ENCODE measurements at regions not wholly inside any gene's neighbourhood (a gene's known extent, or its start where the extent isn't known, plus 50 kb on each side); places are given as distances from the start of the nearest gene placed in this dataset.

DNA sequence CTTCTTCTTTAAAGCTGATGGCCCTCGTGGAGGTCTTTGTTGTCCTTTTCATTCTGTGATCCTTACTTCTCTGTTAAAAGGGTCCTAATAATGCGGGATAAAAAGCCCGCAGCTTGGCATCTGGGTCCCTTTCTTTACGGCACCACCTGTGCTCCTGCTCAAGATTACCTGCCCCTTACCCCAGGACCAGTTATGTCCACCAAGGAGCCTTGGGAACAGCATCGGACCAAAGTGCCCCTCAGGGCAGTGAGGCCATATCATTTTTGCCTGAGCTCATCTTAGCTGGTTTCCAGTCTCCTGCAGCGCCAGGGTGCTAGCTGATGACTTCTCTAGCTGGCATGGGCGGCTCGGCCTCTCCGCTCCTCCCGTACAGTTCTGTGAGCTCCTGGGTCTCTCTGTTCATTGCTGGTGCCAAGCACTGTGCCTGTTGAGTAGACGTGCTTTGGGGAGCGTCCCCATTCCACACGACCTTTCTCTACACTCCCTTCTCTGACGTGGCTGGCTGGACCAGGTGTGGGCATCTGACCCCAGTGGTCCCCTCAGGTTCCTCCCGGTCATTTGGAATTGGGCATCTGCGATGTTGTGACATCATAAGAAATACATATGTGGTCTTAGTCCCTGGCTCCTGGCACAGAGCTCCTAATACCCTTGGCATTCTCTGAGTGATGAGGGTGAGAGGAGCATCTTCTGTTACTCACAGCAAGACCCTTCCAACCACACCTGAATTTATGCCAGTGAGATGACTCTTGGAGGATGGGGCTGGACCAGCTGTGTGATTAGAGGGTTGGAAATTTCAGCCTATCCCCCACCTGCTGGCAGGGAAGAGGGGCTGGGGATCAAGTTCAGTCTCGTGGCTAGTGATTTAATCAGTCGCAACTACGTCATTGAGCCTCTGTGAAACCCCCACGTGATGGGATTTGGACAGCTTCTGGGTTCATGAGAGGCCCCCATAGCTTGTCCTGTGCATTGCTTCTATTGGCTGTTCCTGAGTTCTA is 134.2 kb upstream of the HS6ST1 start:
- in situ Hi-C loops (cut with MboI) (no loop called here), intact Hi-C loops (cut with micrococcal nuclease) (no loop called here)
- Histone ChIP-seq H2AFZ (ENCODE audit: low read depth, low read length) (no peak overlapping the region), H3K9me3 (replicated peaks; ENCODE audit: control insufficient read depth, insufficient read depth, low read depth, low read length) (no peaks in the 10 kb centered on the region), H3K36me3 (ENCODE audit: control insufficient read depth, insufficient read depth, low read length) (no peaks in the 10 kb centered on the region), H3K79me2 (ENCODE audit: control insufficient read depth, insufficient read depth, low read length) (no peaks in the 10 kb centered on the region), H3K4me3 (no peak overlapping the region), H3K9ac (ENCODE audit: insufficient read depth in 1 of 2, low read depth in 2 of 2, low read length in 2 of 2) (no peak overlapping the region), H3K27me3 (ENCODE audit: control insufficient read depth in 2 of 2, insufficient read depth in 2 of 2, low read length in 2 of 2) (peaks cover 0 to 37% of the 10 kb centered on the region in 2 experiments; a peak in 2 of 5 replicates), H3K9me1 (ENCODE audit: control insufficient read depth, insufficient read depth, low read length) (no peaks in the 10 kb centered on the region), H3K27ac (ENCODE audit: extremely low read depth, low read depth, low read length) (no peak overlapping the region), H3K4me2 (ENCODE audit: insufficient read depth, low read length) (no peak overlapping the region), H4K20me1 (replicated peaks; ENCODE audit: control insufficient read depth, insufficient read depth, low read length) (no peaks in the 10 kb centered on the region), H3K4me1 (replicated peaks in 1 of 2; ENCODE audit: control insufficient read depth in 2 of 2, insufficient read depth in 2 of 2, low read length in 2 of 2) (no peaks in the 10 kb centered on the region)
- BruUV-seq (replicated peaks) = no TSS peak
- DNase-seq (ENCODE audit: extremely low read depth in 1 of 4, low spot score in 3 of 4) = no peak
- TF ChIP-seq TEAD2 (tag; IDR thresholded peaks at IDR 0.05) = no peak
- TF ChIP-seq HMG20B (CRISPR knock-in tag; IDR thresholded peaks at IDR 0.05) = no peak
- TF ChIP-seq ZNF583 (CRISPR knock-in tag; IDR thresholded peaks at IDR 0.05) = no peak
- TF ChIP-seq EP300 (IDR thresholded peaks at IDR 0.05; ENCODE audit: low read length) = no peak
- TF ChIP-seq, protein P1, sequence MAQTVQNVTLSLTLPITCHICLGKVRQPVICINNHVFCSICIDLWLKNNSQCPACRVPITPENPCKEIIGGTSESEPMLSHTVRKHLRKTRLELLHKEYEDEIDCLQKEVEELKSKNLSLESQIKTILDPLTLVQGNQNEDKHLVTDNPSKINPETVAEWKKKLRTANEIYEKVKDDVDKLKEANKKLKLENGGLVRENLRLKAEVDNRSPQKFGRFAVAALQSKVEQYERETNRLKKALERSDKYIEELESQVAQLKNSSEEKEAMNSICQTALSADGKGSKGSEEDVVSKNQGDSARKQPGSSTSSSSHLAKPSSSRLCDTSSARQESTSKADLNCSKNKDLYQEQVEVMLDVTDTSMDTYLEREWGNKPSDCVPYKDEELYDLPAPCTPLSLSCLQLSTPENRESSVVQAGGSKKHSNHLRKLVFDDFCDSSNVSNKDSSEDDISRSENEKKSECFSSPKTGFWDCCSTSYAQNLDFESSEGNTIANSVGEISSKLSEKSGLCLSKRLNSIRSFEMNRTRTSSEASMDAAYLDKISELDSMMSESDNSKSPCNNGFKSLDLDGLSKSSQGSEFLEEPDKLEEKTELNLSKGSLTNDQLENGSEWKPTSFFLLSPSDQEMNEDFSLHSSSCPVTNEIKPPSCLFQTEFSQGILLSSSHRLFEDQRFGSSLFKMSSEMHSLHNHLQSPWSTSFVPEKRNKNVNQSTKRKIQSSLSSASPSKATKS (CRISPR knock-in tag; IDR thresholded peaks at IDR 0.05) = no peak
- TF ChIP-seq BRF1 (IDR thresholded peaks at IDR 0.05; ENCODE audit: borderline replicate concordance, extremely low read depth, insufficient read length) = no peak
- TF ChIP-seq, protein P2, sequence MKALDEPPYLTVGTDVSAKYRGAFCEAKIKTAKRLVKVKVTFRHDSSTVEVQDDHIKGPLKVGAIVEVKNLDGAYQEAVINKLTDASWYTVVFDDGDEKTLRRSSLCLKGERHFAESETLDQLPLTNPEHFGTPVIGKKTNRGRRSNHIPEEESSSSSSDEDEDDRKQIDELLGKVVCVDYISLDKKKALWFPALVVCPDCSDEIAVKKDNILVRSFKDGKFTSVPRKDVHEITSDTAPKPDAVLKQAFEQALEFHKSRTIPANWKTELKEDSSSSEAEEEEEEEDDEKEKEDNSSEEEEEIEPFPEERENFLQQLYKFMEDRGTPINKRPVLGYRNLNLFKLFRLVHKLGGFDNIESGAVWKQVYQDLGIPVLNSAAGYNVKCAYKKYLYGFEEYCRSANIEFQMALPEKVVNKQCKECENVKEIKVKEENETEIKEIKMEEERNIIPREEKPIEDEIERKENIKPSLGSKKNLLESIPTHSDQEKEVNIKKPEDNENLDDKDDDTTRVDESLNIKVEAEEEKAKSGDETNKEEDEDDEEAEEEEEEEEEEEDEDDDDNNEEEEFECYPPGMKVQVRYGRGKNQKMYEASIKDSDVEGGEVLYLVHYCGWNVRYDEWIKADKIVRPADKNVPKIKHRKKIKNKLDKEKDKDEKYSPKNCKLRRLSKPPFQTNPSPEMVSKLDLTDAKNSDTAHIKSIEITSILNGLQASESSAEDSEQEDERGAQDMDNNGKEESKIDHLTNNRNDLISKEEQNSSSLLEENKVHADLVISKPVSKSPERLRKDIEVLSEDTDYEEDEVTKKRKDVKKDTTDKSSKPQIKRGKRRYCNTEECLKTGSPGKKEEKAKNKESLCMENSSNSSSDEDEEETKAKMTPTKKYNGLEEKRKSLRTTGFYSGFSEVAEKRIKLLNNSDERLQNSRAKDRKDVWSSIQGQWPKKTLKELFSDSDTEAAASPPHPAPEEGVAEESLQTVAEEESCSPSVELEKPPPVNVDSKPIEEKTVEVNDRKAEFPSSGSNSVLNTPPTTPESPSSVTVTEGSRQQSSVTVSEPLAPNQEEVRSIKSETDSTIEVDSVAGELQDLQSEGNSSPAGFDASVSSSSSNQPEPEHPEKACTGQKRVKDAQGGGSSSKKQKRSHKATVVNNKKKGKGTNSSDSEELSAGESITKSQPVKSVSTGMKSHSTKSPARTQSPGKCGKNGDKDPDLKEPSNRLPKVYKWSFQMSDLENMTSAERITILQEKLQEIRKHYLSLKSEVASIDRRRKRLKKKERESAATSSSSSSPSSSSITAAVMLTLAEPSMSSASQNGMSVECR (CRISPR knock-in tag; IDR thresholded peaks at IDR 0.05) = no peak
- TF ChIP-seq MTA1 (IDR thresholded peaks at IDR 0.05; ENCODE audit: borderline replicate concordance) = no peak
- TF ChIP-seq, protein P3, sequence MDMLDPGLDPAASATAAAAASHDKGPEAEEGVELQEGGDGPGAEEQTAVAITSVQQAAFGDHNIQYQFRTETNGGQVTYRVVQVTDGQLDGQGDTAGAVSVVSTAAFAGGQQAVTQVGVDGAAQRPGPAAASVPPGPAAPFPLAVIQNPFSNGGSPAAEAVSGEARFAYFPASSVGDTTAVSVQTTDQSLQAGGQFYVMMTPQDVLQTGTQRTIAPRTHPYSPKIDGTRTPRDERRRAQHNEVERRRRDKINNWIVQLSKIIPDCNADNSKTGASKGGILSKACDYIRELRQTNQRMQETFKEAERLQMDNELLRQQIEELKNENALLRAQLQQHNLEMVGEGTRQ (CRISPR knock-in tag; IDR thresholded peaks at IDR 0.05) = no peak
- no peak for TF ChIP-seq NCOA6 (IDR thresholded peaks at IDR 0.05)
- TF ChIP-seq RHOXF2B (CRISPR knock-in tag; conservative IDR thresholded peaks at IDR 0.05) = no peak
- TF ChIP-seq, protein P4, sequence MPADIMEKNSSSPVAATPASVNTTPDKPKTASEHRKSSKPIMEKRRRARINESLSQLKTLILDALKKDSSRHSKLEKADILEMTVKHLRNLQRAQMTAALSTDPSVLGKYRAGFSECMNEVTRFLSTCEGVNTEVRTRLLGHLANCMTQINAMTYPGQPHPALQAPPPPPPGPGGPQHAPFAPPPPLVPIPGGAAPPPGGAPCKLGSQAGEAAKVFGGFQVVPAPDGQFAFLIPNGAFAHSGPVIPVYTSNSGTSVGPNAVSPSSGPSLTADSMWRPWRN (IDR thresholded peaks at IDR 0.05; ENCODE audit: low read depth) = no peak
- no peak for TF ChIP-seq SETDB1 (IDR thresholded peaks at IDR 0.05; ENCODE audit: low read length)
- no peak for ATAC-seq
- WGBS (ENCODE audit: insufficient coverage, low coverage, missing lambda C conversion rate) = 10% methylated on average over 20 of the region's 20 CpGs
- ChIA-PET POLR2A (no interaction called here), CTCF (ENCODE audit: low intra/inter-chr PET ratio) (no interaction called here)
- no peak for FAIRE-seq
